Body of pancreas (tissue), 4 donors: ENCODE measurements at regions not wholly inside any gene's neighbourhood (a gene's known extent, or its start where the extent isn't known, plus 50 kb on each side); places are given as distances from the start of the nearest gene placed in this dataset.

Experiments used
- ATAC-seq: fragments of 150-250 bp; one replicate; pipeline ENCODE4 v1.9.1; 2016
- DNase-seq, 4 donors: peaks; one replicate each; pipeline ENCODE4 v3.0.0-alpha.2; 2019
- H3K27ac ChIP-seq, 4 donors: fragments of 200-600 bp; sonication (generic); 1 replicate in 3 of 4; 2 replicates in 1 of 4; pipeline versions ENCODE4 v1.5.1 to v1.6.1; 2016 to 2019; ENCODE audit warnings: mild to moderate bottlenecking in 1 of 4, mixed read lengths in 1 of 4, moderate library complexity in 1 of 4
- H3K27me3 ChIP-seq, 2 donors: fragments of 200-600 bp; sonication (generic); one replicate each; pipeline ENCODE4 v1.6.0; 2016; ENCODE audit warnings: mild to moderate bottlenecking in 1 of 2
- H3K36me3 ChIP-seq, 2 donors: fragments of 200-600 bp; sonication (generic); replicated peaks in 1 of 2; 2 replicates each; pipeline ENCODE4 v1.5.1; 2016; ENCODE audit warnings: low read depth in 2 of 2; ENCODE audit not compliant: insufficient read depth in 1 of 2
- H3K4me1 ChIP-seq: fragments of 200-600 bp; sonication (generic); one replicate; pipeline ENCODE4 v1.6.0; 2016
- H3K4me3 ChIP-seq, 2 donors: fragments of 200-600 bp; sonication (generic); 1 replicate in 1 of 2; 2 replicates in 1 of 2; pipeline ENCODE4 v1.5.1; 2016 to 2019
- H3K9me3 ChIP-seq, 3 donors: fragments of 200-600 bp; sonication (generic); 1 replicate in 2 of 3; 2 replicates in 1 of 3; pipeline ENCODE4 v1.5.1; 2016
- POLR2A ChIP-seq, 3 donors: fragments of 450-650 bp; IDR thresholded peaks; one replicate each; pipeline ENCODE4 v1.6.1; 2016; ENCODE audit warnings: antibody characterized with exemption in 3 of 3, mild to moderate bottlenecking in 2 of 3
- WGBS, 2 donors: methylation state at CpG; one replicate each; pipeline ENCODE4 v1.1.5; 2017; 5-methylcytosine and 5-hydroxymethylcytosine counted together
- intact Hi-C: fragments of 100-400 bp; cut with DNase I; formaldehyde crosslinking; loops from one replicate; pipeline ENCODE4 v1.15.1; 2023
- TF ChIP-seq, protein P1 (sequence below), 7 experiments: fragments of 450-650 bp in 4 of 7; fragments of 200-600 bp in 3 of 7; sonication (generic) in 3 of 7; IDR thresholded peaks; one replicate each; pipeline ENCODE4 v1.5.1; 2016 to 2019; ENCODE audit warnings: antibody characterized with exemption in 7 of 7

- no peaks in the 10 kb centered on the region for H3K36me3 ChIP-seq
Measured at GRCh38 chr7:53205006-53205405, 169.6 kb downstream of the POM121L12 start.

GRCh38 chr7:53209129-53209528 is 173.7 kb downstream of the POM121L12 start:
- no peaks in the 10 kb centered on the region for H3K36me3 ChIP-seq
- H3K27me3 ChIP-seq: no peaks in the 10 kb centered on the region
- ATAC-seq: no peak
- WGBS, 2 donors: 62 to 64% methylated on average over 3 of the region's 3 CpGs
- no peaks in the 10 kb centered on the region for H3K4me1 ChIP-seq
- DNase-seq: no peak
- H3K27ac ChIP-seq: no peak overlapping the region
- no peak overlapping the region for H3K4me3 ChIP-seq
- TF ChIP-seq, protein P1, sequence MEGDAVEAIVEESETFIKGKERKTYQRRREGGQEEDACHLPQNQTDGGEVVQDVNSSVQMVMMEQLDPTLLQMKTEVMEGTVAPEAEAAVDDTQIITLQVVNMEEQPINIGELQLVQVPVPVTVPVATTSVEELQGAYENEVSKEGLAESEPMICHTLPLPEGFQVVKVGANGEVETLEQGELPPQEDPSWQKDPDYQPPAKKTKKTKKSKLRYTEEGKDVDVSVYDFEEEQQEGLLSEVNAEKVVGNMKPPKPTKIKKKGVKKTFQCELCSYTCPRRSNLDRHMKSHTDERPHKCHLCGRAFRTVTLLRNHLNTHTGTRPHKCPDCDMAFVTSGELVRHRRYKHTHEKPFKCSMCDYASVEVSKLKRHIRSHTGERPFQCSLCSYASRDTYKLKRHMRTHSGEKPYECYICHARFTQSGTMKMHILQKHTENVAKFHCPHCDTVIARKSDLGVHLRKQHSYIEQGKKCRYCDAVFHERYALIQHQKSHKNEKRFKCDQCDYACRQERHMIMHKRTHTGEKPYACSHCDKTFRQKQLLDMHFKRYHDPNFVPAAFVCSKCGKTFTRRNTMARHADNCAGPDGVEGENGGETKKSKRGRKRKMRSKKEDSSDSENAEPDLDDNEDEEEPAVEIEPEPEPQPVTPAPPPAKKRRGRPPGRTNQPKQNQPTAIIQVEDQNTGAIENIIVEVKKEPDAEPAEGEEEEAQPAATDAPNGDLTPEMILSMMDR (IDR thresholded peaks at IDR 0.05): no peak
- no peak for TF ChIP-seq POLR2A (IDR thresholded peaks at IDR 0.05)
- intact Hi-C loops: no loop called here
- no peaks in the 10 kb centered on the region for H3K9me3 ChIP-seq

More at GRCh38 chr7:53205006-53205405, 169.6 kb downstream of the POM121L12 start:
- no peaks in the 10 kb centered on the region for H3K9me3 ChIP-seq
- no peak overlapping the region for H3K27ac ChIP-seq
- intact Hi-C loops: no loop called here
- no peak for TF ChIP-seq POLR2A (IDR thresholded peaks at IDR 0.05)
- H3K27me3 ChIP-seq: no peaks in the 10 kb centered on the region
- DNase-seq: no peak
- no peak for ATAC-seq
- no peaks in the 10 kb centered on the region for H3K4me1 ChIP-seq
- H3K4me3 ChIP-seq: no peak overlapping the region
- whole genome bisulfite sequencing, 2 donors: 60 to 66% methylated on average over 3 of the region's 3 CpGs

GRCh38 chr7:53214463-53214862 is 179.0 kb downstream of the POM121L12 start:
- Histone ChIP-seq H3K9me3 (peaks cover 0 to 5% (median 0%) of the 10 kb centered on the region in 3 donors), H3K4me3 (no peak overlapping the region), H3K4me1 (peaks cover 5% of the 10 kb centered on the region), H3K36me3 (no peaks in the 10 kb centered on the region), H3K27me3 (no peaks in the 10 kb centered on the region), H3K27ac (no peak overlapping the region)
- ATAC-seq (no peak), DNase-seq (no peak)
- whole genome bisulfite sequencing, 2 donors: 43 to 63% methylated on average over 1 of the region's 1 CpG
- intact Hi-C loops: no loop called here
- no peak for TF ChIP-seq POLR2A (IDR thresholded peaks at IDR 0.05)
- TF ChIP-seq, protein P1 (IDR thresholded peaks at IDR 0.05): no peak

GRCh38 chr7:53218730-53219504 is 183.5 kb downstream of the POM121L12 start:
- Histone ChIP-seq H3K4me1 (peaks cover 5% of the 10 kb centered on the region), H3K27ac (no peak overlapping the region), H3K9me3 (peaks cover 0 to 5% (median 0%) of the 10 kb centered on the region in 3 donors), H3K27me3 (no peaks in the 10 kb centered on the region), H3K36me3 (no peaks in the 10 kb centered on the region), H3K4me3 (no peak overlapping the region)
- 5 to 9% methylated on average over 42 to 46 of the region's 46 CpGs for WGBS, 2 donors
- no peak for ATAC-seq
- TF ChIP-seq, protein P1 (IDR thresholded peaks at IDR 0.05): no peak
- TF ChIP-seq POLR2A (IDR thresholded peaks at IDR 0.05): no peak
- intact Hi-C loops: no loop called here
- peak in 1 of 4 donors; percentile 7 for DNase-seq

DNA sequence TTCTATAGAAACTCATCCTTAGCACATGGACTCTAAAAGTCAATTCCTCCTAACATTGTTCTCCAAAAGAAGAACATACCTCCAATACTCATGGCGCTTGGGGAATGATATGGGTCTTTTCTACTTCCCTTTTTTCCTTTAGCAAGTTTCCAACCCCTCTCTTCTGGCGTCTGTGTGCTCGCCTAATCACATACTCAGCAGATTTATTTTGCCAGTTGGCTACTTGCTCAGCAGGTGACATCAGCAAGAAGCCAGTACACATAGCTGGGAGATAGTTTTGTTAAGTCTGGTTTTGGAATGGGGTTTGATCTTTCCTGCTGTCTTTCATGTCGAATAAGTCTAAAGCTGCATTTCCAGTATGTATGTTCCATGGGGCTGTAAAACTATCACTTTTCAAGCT is 193.8 kb downstream of the POM121L12 start:
- Histone ChIP-seq H3K9me3 (no peaks in the 10 kb centered on the region), H3K36me3 (no peaks in the 10 kb centered on the region), H3K4me3 (no peak overlapping the region), H3K4me1 (no peaks in the 10 kb centered on the region), H3K27ac (no peak overlapping the region), H3K27me3 (no peaks in the 10 kb centered on the region)
- WGBS, 2 donors: 50 to 55% methylated on average over 4 of the region's 4 CpGs
- ATAC-seq: no peak
- intact Hi-C loops: no loop called here
- DNase-seq: no peak
- TF ChIP-seq, protein P1 (IDR thresholded peaks at IDR 0.05): no peak
- no peak for TF ChIP-seq POLR2A (IDR thresholded peaks at IDR 0.05)
